ENCODE measurements at regions not wholly inside any gene's neighbourhood (a gene's known extent, or its start where the extent isn't known, plus 50 kb on each side); places are given as distances from the start of the nearest gene placed in this dataset.

DNA sequence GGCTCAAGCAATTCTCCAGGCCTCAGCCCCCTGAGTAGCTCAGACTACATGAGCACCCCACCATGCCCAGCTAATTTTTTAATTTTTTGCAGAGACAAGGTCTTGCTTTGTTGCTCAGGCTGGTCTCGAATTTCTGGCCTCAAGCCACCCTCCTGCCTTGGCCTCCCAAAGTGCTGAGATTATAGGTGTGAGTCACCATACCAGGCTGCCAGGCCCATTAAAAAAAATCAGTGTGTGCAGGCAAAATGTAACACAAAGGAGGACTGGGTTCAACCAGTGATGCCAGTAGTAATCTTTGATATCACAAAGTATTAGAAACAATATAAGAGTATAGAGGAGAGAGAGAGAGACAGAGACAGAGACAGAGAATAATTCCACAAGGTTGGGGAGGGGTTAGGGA is 322.7 kb downstream of the MSX2 start:
- Mint-ChIP-seq H3K36me3 (ENCODE audit: low read depth) (no peaks in the 10 kb centered on the region), H3K9me3 (no peaks in the 10 kb centered on the region), H3K4me3 (no peak overlapping the region), H3K27me3 (ENCODE audit: low read depth) (peaks cover 18% of the 10 kb centered on the region), H3K27ac (ENCODE audit: unreplicated experiment) (no peak overlapping the region), H3K4me1 (no peaks in the 10 kb centered on the region)
- TF ChIP-seq CTCF (conservative IDR thresholded peaks at IDR 0.05): no peak
- DNase-seq (ENCODE audit: low read depth, low spot score): no peak

GRCh38 chr5:175045820-175046219 is 321.4 kb downstream of the MSX2 start:
- H3K36me3 Mint-ChIP-seq (ENCODE audit: low read depth): no peaks in the 10 kb centered on the region
- no peak overlapping the region for H3K27ac Mint-ChIP-seq (ENCODE audit: unreplicated experiment)
- no peak overlapping the region for H3K4me3 Mint-ChIP-seq
- H3K27me3 Mint-ChIP-seq (ENCODE audit: low read depth): peaks cover 10% of the 10 kb centered on the region
- no peaks in the 10 kb centered on the region for H3K4me1 Mint-ChIP-seq
- H3K9me3 Mint-ChIP-seq: no peaks in the 10 kb centered on the region
- no peak for DNase-seq (ENCODE audit: low read depth, low spot score)
- no peak for TF ChIP-seq CTCF (conservative IDR thresholded peaks at IDR 0.05)

- H3K27ac Mint-ChIP-seq (ENCODE audit: unreplicated experiment): no peak overlapping the region
- H3K9me3 Mint-ChIP-seq: peaks cover 2% of the 10 kb centered on the region
- DNase-seq (ENCODE audit: low read depth, low spot score): no peak
- H3K36me3 Mint-ChIP-seq (ENCODE audit: low read depth): peaks cover 6% of the 10 kb centered on the region
- peaks cover 2% of the 10 kb centered on the region for H3K4me1 Mint-ChIP-seq
- H3K4me3 Mint-ChIP-seq: no peak overlapping the region
- H3K27me3 Mint-ChIP-seq (ENCODE audit: low read depth): peaks cover 2% of the 10 kb centered on the region
- TF ChIP-seq CTCF (conservative IDR thresholded peaks at IDR 0.05): no peak
Measured at GRCh38 chr5:175037820-175038219, 313.4 kb downstream of the MSX2 start.

- Mint-ChIP-seq H3K4me3 (no peak overlapping the region), H3K36me3 (ENCODE audit: low read depth) (peaks cover 6% of the 10 kb centered on the region), H3K4me1 (peaks cover 13% of the 10 kb centered on the region), H3K27ac (ENCODE audit: unreplicated experiment) (no peak overlapping the region), H3K9me3 (peaks cover 2% of the 10 kb centered on the region), H3K27me3 (ENCODE audit: low read depth) (no peaks in the 10 kb centered on the region)
- DNase-seq (ENCODE audit: low read depth, low spot score): no peak
- no peak for TF ChIP-seq CTCF (conservative IDR thresholded peaks at IDR 0.05)
Measured at GRCh38 chr5:175035882-175036533, 311.6 kb downstream of the MSX2 start.

DNA sequence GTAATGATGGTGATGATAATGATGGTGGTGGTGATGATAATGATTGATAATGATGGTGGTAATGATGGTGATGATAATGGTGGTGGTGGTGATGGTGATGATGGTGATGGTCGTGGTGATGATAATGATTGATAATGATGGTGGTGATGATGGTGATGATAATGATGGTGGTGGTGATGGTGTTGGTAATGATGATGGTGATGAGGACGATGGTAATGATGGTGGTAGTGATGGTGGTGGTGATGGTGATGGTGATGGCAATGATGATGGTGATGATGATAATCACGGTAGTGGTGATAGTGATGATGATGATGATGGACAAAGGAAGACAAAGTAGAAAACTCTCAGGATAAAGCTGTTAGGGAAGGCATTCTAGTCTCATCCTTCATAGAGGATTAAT is 310.5 kb downstream of the MSX2 start:
- H3K36me3 Mint-ChIP-seq (ENCODE audit: low read depth): peaks cover 2% of the 10 kb centered on the region
- H3K4me1 Mint-ChIP-seq: peaks cover 13% of the 10 kb centered on the region
- TF ChIP-seq CTCF (conservative IDR thresholded peaks at IDR 0.05): no peak
- H3K4me3 Mint-ChIP-seq: no peak overlapping the region
- H3K9me3 Mint-ChIP-seq: peaks cover 2% of the 10 kb centered on the region
- no peaks in the 10 kb centered on the region for H3K27me3 Mint-ChIP-seq (ENCODE audit: low read depth)
- DNase-seq (ENCODE audit: low read depth, low spot score): no peak
- H3K27ac Mint-ChIP-seq (ENCODE audit: unreplicated experiment): no peak overlapping the region

Data from neural crest cell (in vitro differentiated cells).